Tibial nerve (tissue), 4 donors: ENCODE measurements at regions not wholly inside any gene's neighbourhood (a gene's known extent, or its start where the extent isn't known, plus 50 kb on each side); places are given as distances from the start of the nearest gene placed in this dataset.

Experiments
- DNase-seq, 2 donors: peaks; one replicate each; pipeline ENCODE4 v3.0.0-alpha.2; 2019; ENCODE audit warnings: low spot score in 2 of 2
- H3K27ac ChIP-seq, 4 donors: fragments of 200-600 bp; sonication (generic) in 3 of 4; one replicate each; pipeline ENCODE4 v1.5.1; 2017 to 2019; ENCODE audit warnings: mild to moderate bottlenecking in 1 of 4
- H3K27me3 ChIP-seq, 2 donors: fragments of 200-600 bp; sonication (generic) in 1 of 2; one replicate each; pipeline versions ENCODE4 v1.5.1 to v1.6.0; 2017 to 2019
- H3K36me3 ChIP-seq, 3 donors: fragments of 200-600 bp; sonication (generic); one replicate each; pipeline ENCODE4 v1.5.1; 2018 to 2019
- H3K4me1 ChIP-seq, 4 donors: fragments of 200-600 bp; sonication (generic) in 3 of 4; one replicate each; pipeline ENCODE4 v1.5.1; 2017 to 2019
- H3K4me3 ChIP-seq, 4 donors: fragments of 200-600 bp; sonication (generic) in 3 of 4; one replicate each; pipeline ENCODE4 v1.5.1; 2017 to 2019; ENCODE audit warnings: mild to moderate bottlenecking in 1 of 4, moderate library complexity in 1 of 4
- H3K9me3 ChIP-seq, 4 donors: fragments of 200-600 bp; sonication (generic) in 3 of 4; one replicate each; pipeline ENCODE4 v1.5.1; 2017 to 2019
- EP300 ChIP-seq, 2 donors: sonication (generic); formaldehyde crosslinking; IDR thresholded peaks; one replicate each; pipeline ENCODE4 v1.6.1; 2017; ENCODE audit warnings: antibody characterized with exemption in 2 of 2, mild to moderate bottlenecking in 1 of 2
- POLR2A ChIP-seq, 2 donors: fragments of 450-650 bp; IDR thresholded peaks; one replicate each; pipeline ENCODE4 v1.6.1; 2017; ENCODE audit warnings: antibody characterized with exemption in 2 of 2, mild to moderate bottlenecking in 2 of 2, moderate library complexity in 2 of 2
- WGBS, 2 donors: methylation state at CpG; one replicate each; pipeline ENCODE4 v1.1.5; 2018; 5-methylcytosine and 5-hydroxymethylcytosine counted together
- TF ChIP-seq, protein P1 (sequence below), 5 experiments: fragments of 200-600 bp in 3 of 5; fragments of 450-650 bp in 2 of 5; sonication (generic) in 3 of 5; IDR thresholded peaks; one replicate each; pipeline ENCODE4 v1.5.1; 2016 to 2019; ENCODE audit warnings: antibody characterized with exemption in 5 of 5, mild to moderate bottlenecking in 3 of 5, moderate library complexity in 2 of 5

DNA sequence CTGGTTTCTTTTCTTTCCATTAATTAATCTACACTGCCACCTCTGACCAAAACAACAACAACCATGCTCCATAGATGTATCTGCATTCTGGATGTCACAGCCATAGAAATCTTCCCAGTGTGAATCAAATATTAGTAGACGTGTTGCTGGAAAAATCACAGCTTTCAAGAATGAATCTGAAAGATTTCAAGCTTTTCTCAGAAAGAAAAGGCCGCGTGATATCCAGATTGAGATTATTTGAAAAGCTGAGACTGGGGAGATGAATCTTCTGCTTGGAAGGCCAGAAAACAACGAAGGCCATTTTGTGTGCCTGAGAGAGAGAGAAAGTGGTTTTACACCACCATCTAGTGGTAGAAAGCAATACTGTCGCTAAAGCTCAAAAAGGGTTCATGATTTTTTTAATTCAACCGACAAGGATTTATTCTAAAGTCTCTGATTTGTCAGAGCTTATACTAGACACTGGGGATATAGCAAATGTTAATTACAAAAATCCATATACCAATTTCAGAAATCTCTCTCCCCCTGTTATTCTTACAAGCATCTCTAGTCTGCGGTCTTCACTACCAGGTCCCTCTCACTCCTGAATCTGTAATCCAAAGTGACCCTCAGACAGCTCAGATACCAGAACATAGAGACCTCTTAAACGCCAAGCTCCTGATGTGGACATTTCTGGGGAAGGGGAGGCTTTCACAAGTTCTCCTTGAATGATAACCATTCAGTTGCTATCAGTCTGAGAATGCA is 87.5 kb upstream of the SGIP1 start:
- TF ChIP-seq, protein P1, sequence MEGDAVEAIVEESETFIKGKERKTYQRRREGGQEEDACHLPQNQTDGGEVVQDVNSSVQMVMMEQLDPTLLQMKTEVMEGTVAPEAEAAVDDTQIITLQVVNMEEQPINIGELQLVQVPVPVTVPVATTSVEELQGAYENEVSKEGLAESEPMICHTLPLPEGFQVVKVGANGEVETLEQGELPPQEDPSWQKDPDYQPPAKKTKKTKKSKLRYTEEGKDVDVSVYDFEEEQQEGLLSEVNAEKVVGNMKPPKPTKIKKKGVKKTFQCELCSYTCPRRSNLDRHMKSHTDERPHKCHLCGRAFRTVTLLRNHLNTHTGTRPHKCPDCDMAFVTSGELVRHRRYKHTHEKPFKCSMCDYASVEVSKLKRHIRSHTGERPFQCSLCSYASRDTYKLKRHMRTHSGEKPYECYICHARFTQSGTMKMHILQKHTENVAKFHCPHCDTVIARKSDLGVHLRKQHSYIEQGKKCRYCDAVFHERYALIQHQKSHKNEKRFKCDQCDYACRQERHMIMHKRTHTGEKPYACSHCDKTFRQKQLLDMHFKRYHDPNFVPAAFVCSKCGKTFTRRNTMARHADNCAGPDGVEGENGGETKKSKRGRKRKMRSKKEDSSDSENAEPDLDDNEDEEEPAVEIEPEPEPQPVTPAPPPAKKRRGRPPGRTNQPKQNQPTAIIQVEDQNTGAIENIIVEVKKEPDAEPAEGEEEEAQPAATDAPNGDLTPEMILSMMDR (IDR thresholded peaks at IDR 0.05), result peak; percentile 60 to 94 (median 83)
- no peak for TF ChIP-seq POLR2A (IDR thresholded peaks at IDR 0.05)
- TF ChIP-seq EP300 (IDR thresholded peaks at IDR 0.05), result peak in 1 of 2 donors; percentile 44
- Histone ChIP-seq H3K4me3 (no peak overlapping the region), H3K27me3 (no peaks in the 10 kb centered on the region), H3K36me3 (no peaks in the 10 kb centered on the region), H3K9me3 (no peaks in the 10 kb centered on the region), H3K27ac (peak overlapping the region in 2 of 4 donors; percentile 56 to 76), H3K4me1 (peaks cover 0 to 12% (median 5%) of the 10 kb centered on the region in 4 donors)
- WGBS, 2 donors, result 15 to 20% methylated on average over 8 of the region's 8 CpGs
- peak in 1 of 2 donors; percentile 61 for DNase-seq

DNA sequence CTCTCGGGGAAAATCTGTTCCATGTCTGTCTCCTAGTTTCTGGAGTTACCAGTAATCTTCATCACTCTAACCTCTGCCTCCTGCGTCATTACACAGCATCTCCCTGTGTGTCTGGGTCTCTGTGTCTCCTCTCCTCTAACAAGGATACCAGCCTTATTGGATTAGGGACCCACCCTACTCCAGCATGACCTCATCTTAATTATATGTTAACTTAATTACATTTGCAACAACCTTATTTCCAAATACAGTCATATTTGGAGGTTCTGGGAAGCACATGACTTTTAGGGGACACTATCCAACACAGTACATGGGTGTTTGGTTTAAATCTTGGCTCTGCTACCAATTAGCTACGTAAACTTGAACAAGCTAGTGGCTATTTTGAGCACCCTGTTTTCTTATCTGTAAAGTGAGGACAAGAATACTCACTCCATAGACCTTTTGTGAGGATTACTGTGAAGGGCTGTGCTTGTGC is 83.9 kb upstream of the SGIP1 start:
- no peak for DNase-seq
- 67 to 68% methylated on average over 3 of the region's 3 CpGs for WGBS, 2 donors
- H3K36me3 ChIP-seq, result no peaks in the 10 kb centered on the region
- H3K27ac ChIP-seq, result no peak overlapping the region
- H3K4me1 ChIP-seq, result peaks cover 0 to 12% (median 5%) of the 10 kb centered on the region in 4 donors
- TF ChIP-seq, protein P1 (IDR thresholded peaks at IDR 0.05), result no peak
- TF ChIP-seq POLR2A (IDR thresholded peaks at IDR 0.05) (no peak), EP300 (IDR thresholded peaks at IDR 0.05) (peak; percentile 6 to 28)
- H3K27me3 ChIP-seq, result no peaks in the 10 kb centered on the region
- no peaks in the 10 kb centered on the region for H3K9me3 ChIP-seq
- H3K4me3 ChIP-seq, result no peak overlapping the region

DNA sequence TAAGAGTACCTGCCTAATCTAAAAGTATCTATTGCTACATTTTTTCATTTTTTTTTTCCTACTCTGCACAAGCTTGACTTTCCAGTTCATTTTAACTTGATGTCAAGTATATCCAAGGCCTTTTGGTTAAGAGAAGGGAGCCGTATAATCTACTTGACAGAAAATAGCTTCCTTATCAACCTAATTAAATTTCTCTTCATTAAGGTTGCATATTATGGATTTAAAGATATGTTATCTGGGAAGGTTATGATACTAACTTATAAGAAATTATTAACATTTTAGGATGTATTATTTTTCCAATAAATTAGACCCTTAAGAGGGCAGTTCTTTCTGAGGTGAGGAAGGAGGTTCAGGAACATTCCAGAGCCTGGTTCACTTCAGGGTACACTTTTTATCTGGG is 83.1 kb upstream of the SGIP1 start:
- Histone ChIP-seq H3K27me3 (no peaks in the 10 kb centered on the region), H3K27ac (no peak overlapping the region), H3K4me3 (no peak overlapping the region), H3K9me3 (no peaks in the 10 kb centered on the region), H3K36me3 (no peaks in the 10 kb centered on the region), H3K4me1 (peaks cover 0 to 5% (median 2%) of the 10 kb centered on the region in 4 donors)
- no peak for DNase-seq
- TF ChIP-seq, protein P1 (IDR thresholded peaks at IDR 0.05), result no peak
- TF ChIP-seq EP300 (IDR thresholded peaks at IDR 0.05) (no peak), POLR2A (IDR thresholded peaks at IDR 0.05) (no peak)
- 91 to 95% methylated on average over 1 of the region's 1 CpG for WGBS, 2 donors

DNA sequence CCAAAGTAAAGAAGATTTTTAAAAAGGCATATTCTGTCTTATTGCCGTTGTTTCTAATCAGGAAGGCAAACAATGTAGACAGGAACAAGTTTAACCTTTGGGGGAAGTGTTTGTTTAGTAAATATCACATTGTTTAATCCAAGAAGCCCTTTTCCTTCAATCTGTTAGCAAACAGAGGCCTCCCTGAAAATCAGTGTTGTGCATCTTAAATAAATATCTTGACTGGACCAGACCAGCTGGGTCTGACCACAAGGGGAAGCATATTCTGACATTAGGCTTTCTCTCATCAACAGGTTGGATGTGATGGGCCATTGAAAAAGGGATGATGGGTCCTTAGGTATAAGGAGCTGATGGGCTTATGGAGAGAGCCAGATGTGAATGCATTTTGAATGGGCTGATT is 81.8 kb upstream of the SGIP1 start:
- H3K27ac ChIP-seq, result no peak overlapping the region
- no peaks in the 10 kb centered on the region for H3K4me1 ChIP-seq
- H3K9me3 ChIP-seq, result no peaks in the 10 kb centered on the region
- TF ChIP-seq, protein P1 (IDR thresholded peaks at IDR 0.05), result no peak
- TF ChIP-seq EP300 (IDR thresholded peaks at IDR 0.05) (no peak), POLR2A (IDR thresholded peaks at IDR 0.05) (no peak)
- WGBS, 2 donors, result 73 to 79% methylated on average over 1 of the region's 1 CpG
- H3K27me3 ChIP-seq, result no peaks in the 10 kb centered on the region
- H3K4me3 ChIP-seq, result no peak overlapping the region
- DNase-seq, result no peak
- H3K36me3 ChIP-seq, result no peaks in the 10 kb centered on the region

DNA sequence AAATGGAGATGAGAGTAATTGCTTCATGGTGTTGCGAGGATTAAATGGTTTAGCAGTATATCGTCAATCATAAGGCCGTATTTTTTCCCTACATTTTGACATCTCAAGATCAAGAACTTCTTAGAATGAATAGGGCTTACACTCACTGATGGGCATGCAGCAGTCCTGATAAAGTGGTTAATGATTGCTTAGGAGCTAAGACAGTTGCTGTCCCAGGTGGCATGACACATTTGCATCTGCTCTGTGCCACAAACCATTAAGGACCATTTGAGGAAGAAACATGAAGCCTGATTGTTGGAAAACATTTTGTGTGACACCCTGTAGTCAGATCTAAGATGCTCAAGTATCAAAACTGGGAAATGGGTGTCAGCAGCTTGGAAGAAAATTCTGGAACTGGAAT is 81.0 kb upstream of the SGIP1 start:
- Histone ChIP-seq H3K4me1 (no peaks in the 10 kb centered on the region), H3K27me3 (no peaks in the 10 kb centered on the region), H3K9me3 (no peaks in the 10 kb centered on the region), H3K27ac (no peak overlapping the region), H3K36me3 (no peaks in the 10 kb centered on the region), H3K4me3 (no peak overlapping the region)
- no peak for TF ChIP-seq EP300 (IDR thresholded peaks at IDR 0.05)
- TF ChIP-seq, protein P1 (IDR thresholded peaks at IDR 0.05), result no peak
- TF ChIP-seq POLR2A (IDR thresholded peaks at IDR 0.05), result no peak
- no peak for DNase-seq
- 96 to 97% methylated on average over 3 of the region's 3 CpGs for WGBS, 2 donors
